ENCODE measurements at regions not wholly inside any gene's neighbourhood (a gene's known extent, or its start where the extent isn't known, plus 50 kb on each side); places are given as distances from the start of the nearest gene placed in this dataset.
"Not testable (repeated sequence)": the region's sequence is repeated elsewhere in the genome, so short reads cannot be mapped to it uniquely, and the experiment has no call there.

DNA sequence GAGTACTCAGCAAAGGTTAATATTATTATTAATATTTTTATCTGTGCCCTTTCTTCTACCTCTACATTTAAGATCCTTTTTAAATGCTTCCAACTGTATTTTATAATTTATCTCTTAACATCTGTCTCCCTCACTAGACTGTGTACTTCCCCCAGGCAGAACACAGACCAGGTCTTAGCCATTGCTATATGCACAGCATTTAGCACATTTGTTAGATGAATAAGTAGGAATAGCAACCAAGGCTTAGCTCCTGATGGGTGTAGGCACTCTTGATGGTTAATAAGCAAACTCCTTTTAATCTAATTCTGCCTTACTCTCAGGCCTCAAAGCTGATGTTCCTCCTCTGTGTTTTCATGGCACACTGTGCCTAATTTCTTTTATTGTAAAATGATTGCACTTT is 83.7 kb upstream of the GNG12 start:
- in situ Hi-C loops (cut with HindIII; ENCODE audit: low pct_ligation_motif_present, low pct_unique_long_range_greater_than_20kb, low sequenced_read_pairs): no loop called here
- no peak for DNase-seq

DNA sequence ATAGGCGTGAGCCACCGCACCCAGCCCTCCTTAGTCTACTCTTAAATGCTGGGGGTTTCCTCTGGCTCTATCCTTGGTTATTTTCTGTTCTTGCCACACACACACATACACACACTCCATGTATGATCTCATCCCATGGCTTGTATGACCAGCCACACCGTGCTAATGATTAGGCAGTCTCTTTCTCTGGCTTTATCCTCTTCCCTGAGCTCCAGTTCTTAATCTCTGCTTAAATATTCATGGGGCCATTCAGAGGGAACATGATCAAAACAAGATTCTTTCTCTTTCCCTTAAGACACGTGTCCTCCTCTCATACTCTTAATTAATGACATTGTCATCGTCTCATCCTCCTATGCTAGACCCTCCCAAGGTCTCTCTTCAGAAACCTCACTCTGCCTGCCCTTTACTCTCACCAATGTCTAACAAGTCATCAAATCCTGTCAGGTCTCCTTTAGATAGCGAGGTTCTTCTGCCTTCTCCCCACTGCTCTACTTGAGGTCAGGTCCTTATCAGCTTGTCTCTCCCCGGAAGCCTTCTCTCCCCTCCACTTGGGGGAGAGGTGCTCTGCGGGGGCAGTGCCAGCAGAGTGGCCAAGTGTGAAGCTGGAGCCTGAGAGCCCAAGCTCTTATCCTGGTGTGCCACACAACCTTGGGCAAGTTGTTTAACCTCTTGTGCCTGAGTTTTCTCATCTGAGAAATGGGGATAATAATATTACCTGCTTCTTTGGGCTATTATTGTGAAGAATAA is 83.0 kb upstream of the GNG12 start:
- in situ Hi-C loops (cut with HindIII; ENCODE audit: low pct_ligation_motif_present, low pct_unique_long_range_greater_than_20kb, low sequenced_read_pairs): no loop called here
- DNase-seq: no peak

DNA sequence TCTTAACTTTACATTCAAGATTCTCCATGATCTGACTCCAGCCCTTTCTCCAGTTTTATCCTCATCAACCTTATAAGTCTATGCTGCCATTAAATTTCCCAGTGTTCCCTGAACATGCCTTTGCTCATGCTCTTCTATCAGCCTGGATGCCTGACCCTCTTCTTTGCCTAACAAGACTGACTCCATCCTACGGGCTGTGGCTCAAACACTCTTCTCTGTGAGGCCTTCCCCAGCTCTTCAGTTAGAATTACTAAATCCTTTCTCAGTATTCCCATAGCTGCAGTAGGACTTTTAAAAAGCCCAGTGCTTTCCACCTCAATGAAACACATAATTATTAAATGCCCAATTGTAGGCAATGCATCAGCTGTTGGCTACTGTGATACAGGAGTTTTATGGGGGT is 76.5 kb upstream of the GNG12 start:
- no peak for DNase-seq
- in situ Hi-C loops (cut with HindIII; ENCODE audit: low pct_ligation_motif_present, low pct_unique_long_range_greater_than_20kb, low sequenced_read_pairs): no loop called here

GRCh38 chr1:67908250-67908936 is 75.1 kb upstream of the GNG12 start:
- DNase-seq: no peak
- in situ Hi-C loops (cut with HindIII; ENCODE audit: low pct_ligation_motif_present, low pct_unique_long_range_greater_than_20kb, low sequenced_read_pairs): no loop called here

DNA sequence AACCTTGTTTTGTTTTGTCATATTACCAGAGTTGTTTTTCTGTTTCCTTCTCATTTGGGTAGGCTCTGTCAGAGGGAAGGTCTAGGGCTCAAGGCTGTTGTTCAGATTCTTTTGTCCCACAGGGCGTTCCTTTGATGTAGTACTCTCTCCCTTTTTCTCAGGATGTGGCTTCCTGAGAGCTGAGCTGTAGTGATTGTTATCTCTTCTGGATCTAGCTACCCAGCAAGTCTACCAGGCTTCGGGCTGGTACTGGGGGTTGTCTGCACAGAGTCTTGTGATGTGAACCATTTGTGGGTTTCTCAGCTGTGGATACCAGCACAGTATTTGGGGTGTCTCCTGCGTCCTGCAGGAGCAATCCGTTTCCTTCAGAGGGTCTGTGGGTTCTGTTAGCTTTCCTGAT is 74.2 kb upstream of the GNG12 start:
- in situ Hi-C loops (cut with HindIII; ENCODE audit: low pct_ligation_motif_present, low pct_unique_long_range_greater_than_20kb, low sequenced_read_pairs); DNase-seq: not testable (repeated sequence)

- DNase-seq; in situ Hi-C loops (cut with HindIII; ENCODE audit: low pct_ligation_motif_present, low pct_unique_long_range_greater_than_20kb, low sequenced_read_pairs): not testable (repeated sequence)
Observed at GRCh38 chr1:67906015-67906414, 72.7 kb upstream of the GNG12 start.

GRCh38 chr1:67902546-67903223 is 69.4 kb upstream of the GNG12 start:
- in situ Hi-C loops (cut with HindIII; ENCODE audit: low pct_ligation_motif_present, low pct_unique_long_range_greater_than_20kb, low sequenced_read_pairs); DNase-seq: not testable (repeated sequence)

DNA sequence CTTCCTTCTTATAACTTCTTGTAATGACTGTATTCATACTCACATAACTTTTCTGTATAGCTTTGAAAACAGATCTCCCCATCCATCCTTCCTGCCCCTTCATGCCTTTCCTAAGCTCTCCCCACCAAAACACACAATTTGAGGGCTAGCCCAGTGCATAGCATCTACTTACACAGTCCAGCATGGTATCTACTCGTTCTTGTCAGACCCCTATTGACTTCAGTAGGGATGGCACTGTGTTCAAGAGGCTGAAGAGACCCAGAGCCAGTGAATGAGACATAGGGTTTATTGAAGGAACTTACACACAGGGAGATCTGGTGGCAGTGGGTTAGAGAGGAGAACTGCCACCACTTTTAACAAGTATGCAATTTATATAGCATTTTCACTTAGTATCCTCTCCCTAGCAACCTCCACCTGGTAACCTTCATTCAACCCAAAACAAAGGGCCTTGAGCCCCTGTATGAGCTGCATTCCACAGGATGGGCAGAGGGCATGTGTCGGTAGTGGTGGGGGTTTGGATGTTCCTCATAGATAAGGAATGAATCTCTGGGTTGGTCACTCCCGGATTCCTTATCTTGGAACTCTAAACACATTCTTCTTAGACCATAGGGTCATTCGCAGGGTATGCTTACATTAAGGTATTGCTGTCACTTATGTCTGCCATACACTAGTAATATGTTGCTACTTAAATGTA is 64.9 kb upstream of the GNG12 start:
- in situ Hi-C loops (cut with HindIII; ENCODE audit: low pct_ligation_motif_present, low pct_unique_long_range_greater_than_20kb, low sequenced_read_pairs): no loop called here
- no peak for DNase-seq

GRCh38 chr1:67897270-67897949 is 64.1 kb upstream of the GNG12 start:
- in situ Hi-C loops (cut with HindIII; ENCODE audit: low pct_ligation_motif_present, low pct_unique_long_range_greater_than_20kb, low sequenced_read_pairs): no loop called here
- DNase-seq: no peak

GRCh38 chr1:67896826-67897225 is 63.6 kb upstream of the GNG12 start:
- in situ Hi-C loops (cut with HindIII; ENCODE audit: low pct_ligation_motif_present, low pct_unique_long_range_greater_than_20kb, low sequenced_read_pairs): no loop called here

GRCh38 chr1:67894981-67895735 is 61.9 kb upstream of the GNG12 start:
- in situ Hi-C loops (cut with HindIII; ENCODE audit: low pct_ligation_motif_present, low pct_unique_long_range_greater_than_20kb, low sequenced_read_pairs): no loop called here
- DNase-seq: no peak

More at GRCh38 chr1:67896826-67897225, 63.6 kb upstream of the GNG12 start:
- DNase-seq: no peak

GRCh38 chr1:67893126-67893495 is 59.8 kb upstream of the GNG12 start:
- DNase-seq: no peak
- in situ Hi-C loops (cut with HindIII; ENCODE audit: low pct_ligation_motif_present, low pct_unique_long_range_greater_than_20kb, low sequenced_read_pairs): no loop called here

DNA sequence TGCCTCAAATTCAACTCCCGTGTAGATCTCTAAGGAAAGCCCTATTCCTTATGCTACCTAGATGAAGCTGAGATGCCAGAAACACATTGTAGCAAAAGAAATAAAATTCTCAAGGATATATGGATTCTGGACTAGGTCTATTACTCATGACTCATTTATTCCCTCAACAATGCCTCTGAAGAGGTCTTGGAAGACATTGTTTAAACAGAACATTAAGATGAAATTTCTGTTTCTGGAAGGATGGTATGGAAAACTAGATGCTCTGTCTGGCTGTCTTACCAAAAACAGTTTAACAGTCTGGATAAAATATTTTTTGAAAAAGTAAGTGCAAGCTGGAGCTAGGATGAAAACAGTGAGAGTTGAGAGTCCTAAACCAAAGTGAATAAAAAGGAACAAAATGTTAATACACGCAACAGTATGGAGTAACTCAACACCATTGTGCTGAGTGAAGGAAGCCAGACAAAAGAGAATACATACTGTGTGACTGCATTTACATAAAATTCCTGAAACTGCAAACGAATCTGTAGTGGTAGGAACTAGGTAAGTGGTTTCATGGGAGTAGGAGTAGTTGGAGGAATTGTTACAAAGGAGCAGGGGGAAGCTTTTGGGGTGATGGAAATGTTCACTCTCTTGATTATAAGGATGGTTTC is 59.3 kb upstream of the GNG12 start:
- in situ Hi-C loops (cut with HindIII; ENCODE audit: low pct_ligation_motif_present, low pct_unique_long_range_greater_than_20kb, low sequenced_read_pairs): no loop called here
- DNase-seq: no peak

- no peak for DNase-seq
- in situ Hi-C loops (cut with HindIII; ENCODE audit: low pct_ligation_motif_present, low pct_unique_long_range_greater_than_20kb, low sequenced_read_pairs): no loop called here
Observed at GRCh38 chr1:67890857-67891256, 57.6 kb upstream of the GNG12 start.

- in situ Hi-C loops (cut with HindIII; ENCODE audit: low pct_ligation_motif_present, low pct_unique_long_range_greater_than_20kb, low sequenced_read_pairs): no loop called here
- DNase-seq: peak; percentile 79
Observed at GRCh38 chr1:67889953-67890567, 56.8 kb upstream of the GNG12 start.

GRCh38 chr1:67889466-67889865 is 56.2 kb upstream of the GNG12 start:
- in situ Hi-C loops (cut with HindIII; ENCODE audit: low pct_ligation_motif_present, low pct_unique_long_range_greater_than_20kb, low sequenced_read_pairs): no loop called here
- no peak for DNase-seq
